B cell (primary cell): ENCODE measurements at regions not wholly inside any gene's neighbourhood (a gene's known extent, or its start where the extent isn't known, plus 50 kb on each side); places are given as distances from the start of the nearest gene placed in this dataset.
"Not testable (repeated sequence)": the region's sequence is repeated elsewhere in the genome, so short reads cannot be mapped to it uniquely, and the experiment has no call there.

Source experiments
- CTCF ChIP-seq: fragments of 200-600 bp; IDR thresholded peaks from one replicate; pipeline ENCODE4 v1.8.0; 2022; ENCODE audit warnings: antibody characterized with exemption, mild to moderate bottlenecking
- EZH2 ChIP-seq: IDR thresholded peaks from 2 replicates; pipeline ENCODE4 v1.6.1; 2012; ENCODE audit warnings: borderline replicate concordance, low read depth, mild to moderate bottlenecking, moderate library complexity, low read length; ENCODE audit not compliant: insufficient read depth, poor library complexity, severe bottlenecking

- TF ChIP-seq EZH2, CTCF: not testable (repeated sequence)
These were observed 119.7 kb downstream of the LAT start for GRCh38 chr16:29104600-29104999.
